T-helper 1 cell treated with Interleukin-12 subunit alpha and Interleukin-12 subunit beta and Interleukin-4 antibody, amounts not matched to agents 30 ng/mL and 1 ng/mL, for 36 hours (primary cell): ENCODE measurements at regions not wholly inside any gene's neighbourhood (a gene's known extent, or its start where the extent isn't known, plus 50 kb on each side); places are given as distances from the start of the nearest gene placed in this dataset.
"Not testable (repeated sequence)": the region's sequence is repeated elsewhere in the genome, so short reads cannot be mapped to it uniquely, and the experiment has no call there.

ENCODE experiments used
- intact Hi-C: fragments of 100-400 bp; cut with micrococcal nuclease; formaldehyde crosslinking; loops from one replicate; pipeline ENCODE4 v1.15.1; 2024

DNA sequence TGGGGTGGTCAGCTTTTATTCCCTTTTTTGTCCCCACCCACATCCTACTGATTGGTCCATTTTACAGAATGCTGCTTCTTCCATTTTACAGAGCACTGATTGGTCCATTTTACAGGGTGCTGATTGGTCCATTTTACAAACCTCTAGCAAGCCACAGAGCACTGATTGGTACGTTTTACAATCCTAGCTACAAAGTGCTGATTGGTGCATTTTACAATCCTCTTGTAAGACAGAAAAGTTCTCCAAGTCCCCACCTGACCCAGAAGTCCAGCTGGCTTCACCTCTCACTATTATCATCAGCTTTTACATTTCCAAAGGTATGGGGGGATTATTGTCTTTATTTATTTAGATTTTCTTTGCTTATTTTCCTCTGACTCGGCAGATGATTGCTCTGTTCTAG is 390.4 kb upstream of the STXBP6 start:
- intact Hi-C loops: not testable (repeated sequence)

DNA sequence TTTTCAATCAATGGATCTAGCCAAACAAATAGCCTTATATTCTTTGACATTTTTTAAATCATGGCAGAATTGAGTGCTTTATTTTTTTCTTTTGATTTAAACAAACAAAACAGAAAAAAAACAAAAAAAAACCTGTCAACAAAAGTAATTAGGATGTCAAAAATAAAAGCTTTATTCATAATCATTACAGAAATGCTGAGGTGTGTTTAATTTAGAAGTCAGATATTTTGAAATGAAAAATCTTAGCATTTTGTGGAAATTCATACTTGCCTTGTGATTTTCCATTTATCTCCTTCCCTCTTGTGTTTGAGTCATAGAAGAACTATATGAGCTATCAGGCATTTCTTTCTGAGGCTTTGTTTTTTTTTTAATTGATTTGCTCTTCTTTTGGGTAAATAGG is 387.0 kb upstream of the STXBP6 start:
- intact Hi-C loops: no loop called here

DNA sequence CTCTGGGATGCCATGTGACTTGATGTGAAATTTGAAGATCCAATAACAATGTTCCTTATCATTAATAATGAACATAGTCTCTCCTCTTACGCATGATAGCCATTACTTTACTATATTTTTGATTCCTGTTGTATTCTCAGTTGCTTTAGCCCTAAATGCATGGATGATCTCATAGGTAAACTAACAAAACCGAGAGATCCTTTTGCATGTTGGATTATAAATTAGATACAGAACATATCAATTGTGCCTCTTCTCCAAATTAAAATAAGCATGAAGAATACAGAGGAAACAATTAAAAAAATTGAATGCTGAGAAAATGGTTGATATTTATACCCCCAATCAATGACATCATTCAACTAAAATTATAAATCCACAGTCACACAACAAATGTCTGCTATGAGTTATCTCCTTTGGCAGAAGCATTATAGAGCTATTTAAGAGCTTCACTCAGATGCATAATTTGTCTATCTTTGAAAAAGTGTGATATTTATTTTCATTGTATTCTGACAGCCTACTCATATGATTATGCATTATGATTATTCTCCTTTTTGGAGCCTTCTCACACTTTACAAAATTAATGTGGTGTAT is 386.4 kb upstream of the STXBP6 start:
- intact Hi-C loops: no loop called here

DNA sequence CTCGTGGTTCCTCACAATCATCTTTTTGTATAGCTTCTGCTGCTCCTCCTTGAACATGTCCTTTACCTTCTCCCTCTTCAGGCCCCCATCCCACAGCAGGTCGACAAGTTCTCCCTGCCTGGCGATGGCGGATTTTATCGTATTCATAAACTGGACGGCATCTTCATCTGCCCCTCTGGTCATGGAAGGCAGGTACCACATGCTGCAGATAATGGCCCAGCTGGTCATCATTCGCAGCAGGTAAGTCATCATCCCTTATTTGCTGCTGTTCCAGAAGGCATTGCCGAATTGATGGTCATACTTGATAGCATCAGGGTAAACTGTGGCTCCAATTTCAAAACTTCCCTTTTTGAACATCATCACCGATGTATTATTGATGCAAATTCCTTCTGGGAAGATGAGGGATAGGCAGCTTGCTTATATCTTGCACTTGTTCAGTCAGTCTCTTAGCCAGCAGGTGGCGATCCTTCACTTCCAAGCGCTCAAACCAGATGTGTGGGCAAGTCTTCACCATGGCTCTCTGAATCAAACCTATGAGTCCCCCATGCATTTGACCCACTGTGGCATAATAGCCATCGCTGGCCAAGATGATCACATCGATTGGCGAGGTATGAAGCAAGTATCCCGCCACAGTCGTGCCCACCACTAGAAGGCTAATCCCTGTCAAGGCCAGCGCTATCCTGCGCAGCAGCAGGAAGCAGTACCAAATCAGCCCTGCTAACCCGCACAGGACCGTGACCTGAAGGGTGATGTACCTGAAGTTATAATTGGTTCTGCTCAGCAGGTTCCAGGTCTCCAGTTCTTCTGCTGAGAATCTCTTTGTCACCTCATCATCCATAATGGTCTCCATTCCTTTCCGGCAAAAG is 381.5 kb upstream of the STXBP6 start:
- intact Hi-C loops: no loop called here

DNA sequence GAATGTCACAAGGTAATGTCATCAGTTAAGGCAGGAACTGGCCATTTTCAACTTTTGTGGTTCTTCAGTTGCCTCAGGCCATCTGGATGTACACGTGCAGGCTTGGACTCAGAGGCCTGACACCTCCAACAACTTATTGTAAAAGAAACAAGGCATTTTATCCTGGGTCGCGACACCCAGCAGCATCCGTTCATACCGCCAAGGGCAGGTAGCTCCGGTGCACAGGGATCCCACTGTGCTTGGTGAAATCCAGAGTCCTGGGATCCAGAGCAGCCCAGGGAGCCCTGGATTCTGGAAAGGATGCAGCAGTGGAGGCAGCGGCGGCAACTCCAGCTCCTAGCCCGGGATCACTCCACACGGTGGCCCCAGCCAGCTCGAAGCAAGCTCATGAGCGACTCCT is 380.9 kb upstream of the STXBP6 start:
- intact Hi-C loops: no loop called here

DNA sequence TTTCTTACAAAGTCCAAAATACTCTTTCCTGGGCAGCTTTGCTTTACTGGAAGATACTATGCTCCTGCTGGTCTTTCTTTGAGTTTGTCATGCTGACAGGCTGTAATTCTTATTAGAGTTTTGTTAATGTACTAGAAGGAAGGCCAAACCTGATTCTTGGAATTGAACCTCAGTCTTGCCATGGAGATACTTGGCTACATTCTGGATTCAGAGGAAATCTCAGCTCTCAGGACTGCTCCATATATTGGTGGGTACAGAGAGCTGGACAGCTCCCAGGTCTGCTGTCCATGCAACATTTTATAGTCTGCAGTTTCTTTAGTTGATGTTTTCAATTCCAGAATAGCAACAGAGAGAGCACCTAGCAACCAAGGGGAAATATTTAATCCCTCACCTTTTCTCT is 363.1 kb upstream of the STXBP6 start:
- intact Hi-C loops: no loop called here

DNA sequence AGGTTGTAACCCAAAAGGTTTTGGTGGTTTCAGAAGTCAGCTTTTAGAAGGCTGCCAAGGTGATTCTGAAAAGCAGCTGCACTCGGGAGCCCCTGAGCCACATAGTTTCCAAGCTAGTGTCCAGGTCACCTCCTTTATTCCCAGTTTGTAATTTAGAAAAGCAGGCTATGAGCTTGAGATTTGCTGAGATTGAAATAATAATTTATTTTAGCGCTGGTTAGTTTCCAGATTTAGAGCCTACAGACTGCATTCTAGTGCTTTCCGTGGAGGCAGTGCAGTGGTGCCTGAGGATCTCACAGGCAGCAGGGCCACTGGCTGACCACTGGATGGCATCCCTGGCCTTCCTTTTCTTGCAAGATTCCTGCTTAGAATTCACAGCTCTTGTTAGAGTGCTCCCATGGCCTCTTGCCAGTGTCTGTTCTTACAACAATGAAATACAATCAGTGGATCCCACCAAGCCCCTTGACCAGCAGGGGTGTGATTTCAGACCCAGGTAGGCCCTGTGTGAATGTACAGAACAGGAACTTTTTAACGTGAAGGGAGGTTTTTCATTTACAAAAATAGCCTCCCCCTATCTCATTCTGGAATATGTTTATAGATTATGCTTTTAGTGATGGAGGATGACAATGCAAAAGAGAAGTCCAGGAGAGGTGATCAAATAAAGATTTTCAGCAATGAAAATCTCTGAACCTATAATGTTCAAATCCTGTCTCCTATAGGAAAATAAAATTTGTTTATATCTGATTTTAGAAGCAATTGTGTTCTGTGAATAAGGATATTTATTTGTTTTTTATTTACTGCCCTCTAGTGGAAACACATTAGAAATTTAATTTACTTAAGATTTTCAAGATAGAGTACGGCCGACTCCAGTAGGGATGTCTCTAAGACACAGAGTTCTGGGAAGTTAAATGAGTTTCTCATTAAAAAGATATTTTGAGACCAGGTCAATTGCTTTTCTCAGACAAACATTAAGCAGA is 362.1 kb upstream of the STXBP6 start:
- intact Hi-C loops: no loop called here

DNA sequence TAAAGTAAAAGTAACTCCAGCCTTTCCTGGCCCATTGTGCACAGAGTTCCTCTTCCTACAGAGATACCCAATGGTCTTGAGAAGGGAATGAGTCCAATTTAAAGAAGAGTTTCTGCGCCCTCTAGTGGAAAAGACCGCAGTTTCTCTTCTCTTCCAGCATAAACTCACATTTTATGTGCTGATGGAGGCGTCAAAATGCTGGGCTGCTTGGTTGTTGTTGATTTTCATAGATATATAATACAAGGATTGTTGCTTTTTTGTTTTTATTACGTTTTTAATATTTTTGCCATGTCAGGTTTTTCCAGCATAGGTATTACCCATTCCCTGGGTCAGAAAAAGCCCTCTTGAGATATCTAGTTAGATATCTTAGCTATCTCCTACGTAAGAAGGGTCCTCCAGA is 356.9 kb upstream of the STXBP6 start:
- intact Hi-C loops: loop anchor here (10.0 kb wide), 1 partner anchor 692 kb away; no protein-coding TSS in a partner anchor

DNA sequence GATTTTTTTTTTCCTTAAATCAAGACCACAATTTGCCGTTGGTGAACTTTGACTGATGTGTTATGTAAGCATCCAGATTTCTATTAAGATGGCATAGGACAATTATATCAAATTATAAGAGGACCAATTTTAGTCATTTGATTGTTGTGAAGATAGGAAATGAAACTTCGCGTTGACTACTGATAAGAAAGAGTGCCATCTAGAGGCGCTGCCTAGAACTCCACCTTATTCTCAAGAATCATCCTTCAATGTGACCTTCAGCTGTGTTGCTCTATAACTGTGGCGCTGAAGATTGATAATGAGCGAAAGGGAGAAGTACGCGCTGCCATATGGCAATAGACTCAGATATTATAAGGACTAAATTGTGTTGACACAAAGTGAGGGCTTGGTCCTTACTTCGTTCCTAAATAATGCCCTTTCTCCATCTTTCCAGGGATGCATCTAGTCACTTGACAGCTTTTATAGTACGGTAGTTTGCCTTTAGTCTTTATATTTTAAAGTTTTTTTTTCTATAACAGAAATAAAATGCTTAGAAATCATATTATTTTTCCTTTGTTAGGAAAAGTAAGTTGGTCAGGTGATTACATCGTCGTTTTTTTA is 350.8 kb upstream of the STXBP6 start:
- intact Hi-C loops: loop anchor here (10.0 kb wide), 1 partner anchor 686 kb away; no protein-coding TSS in a partner anchor

DNA sequence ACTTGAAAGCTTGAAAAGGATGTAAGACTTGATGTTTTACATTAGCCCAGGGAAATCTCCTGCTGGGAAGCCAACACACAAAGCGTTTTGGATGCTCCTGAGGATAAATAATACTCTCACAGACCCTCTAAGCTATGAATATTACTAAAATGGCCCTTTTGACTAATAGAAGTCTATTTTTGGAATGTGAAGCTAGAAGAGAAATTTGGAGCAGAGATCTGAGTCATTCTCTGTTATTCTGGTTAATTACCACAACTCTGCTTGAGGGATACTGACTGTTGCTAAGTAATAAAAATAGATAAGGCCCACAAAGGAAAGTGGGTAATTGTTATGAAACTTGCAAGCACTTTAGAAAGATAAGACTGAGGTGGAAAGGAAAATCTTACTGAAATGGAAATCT is 346.2 kb upstream of the STXBP6 start:
- intact Hi-C loops: no loop called here

DNA sequence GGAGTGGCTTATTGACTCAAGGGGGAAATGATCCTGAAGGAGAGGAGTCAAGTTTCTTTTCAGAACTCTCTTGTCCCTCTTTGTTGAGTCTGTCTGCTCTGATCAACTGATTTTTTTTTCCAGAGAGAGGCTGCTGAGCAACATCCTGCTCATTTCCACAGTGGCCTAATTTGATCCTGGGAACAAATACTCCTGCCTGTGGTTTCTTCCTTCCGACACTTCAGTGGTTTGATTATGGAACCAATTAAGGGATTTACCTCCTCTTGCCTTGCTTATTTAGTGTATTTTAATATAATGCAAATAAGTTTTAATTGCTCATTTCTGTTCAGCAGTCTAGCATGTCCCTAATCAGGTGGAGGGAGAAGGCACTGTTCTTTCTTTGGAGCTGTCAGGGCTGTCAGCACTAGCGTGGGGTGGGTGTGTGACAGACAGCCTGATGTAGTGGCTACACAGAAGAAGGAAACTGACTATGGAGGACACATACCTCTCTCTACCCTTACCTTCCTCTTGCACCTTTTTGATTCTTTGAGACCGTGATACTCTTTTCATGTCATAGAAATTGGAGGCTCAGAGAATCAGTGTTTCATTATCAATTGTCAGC is 344.9 kb upstream of the STXBP6 start:
- intact Hi-C loops: no loop called here

DNA sequence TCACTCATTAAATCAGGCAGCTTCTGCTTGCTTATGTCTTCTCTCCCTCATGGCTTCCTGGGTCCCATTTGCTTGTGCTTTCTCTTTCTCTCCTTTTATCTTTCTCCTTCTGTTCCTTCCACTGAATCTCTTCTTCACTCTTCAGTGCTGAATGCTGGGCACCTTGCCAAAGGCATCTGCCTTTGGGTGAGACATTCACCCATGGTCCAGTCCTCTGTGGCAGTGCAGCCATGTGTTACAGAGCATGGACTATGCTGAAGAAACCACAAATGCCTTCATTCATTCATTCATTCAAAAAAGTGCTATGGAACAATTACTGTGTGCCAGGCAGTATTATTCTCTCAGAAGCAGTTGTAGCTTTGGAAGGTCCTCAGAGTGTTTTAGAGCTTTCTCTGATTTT is 344.4 kb upstream of the STXBP6 start:
- intact Hi-C loops: no loop called here

DNA sequence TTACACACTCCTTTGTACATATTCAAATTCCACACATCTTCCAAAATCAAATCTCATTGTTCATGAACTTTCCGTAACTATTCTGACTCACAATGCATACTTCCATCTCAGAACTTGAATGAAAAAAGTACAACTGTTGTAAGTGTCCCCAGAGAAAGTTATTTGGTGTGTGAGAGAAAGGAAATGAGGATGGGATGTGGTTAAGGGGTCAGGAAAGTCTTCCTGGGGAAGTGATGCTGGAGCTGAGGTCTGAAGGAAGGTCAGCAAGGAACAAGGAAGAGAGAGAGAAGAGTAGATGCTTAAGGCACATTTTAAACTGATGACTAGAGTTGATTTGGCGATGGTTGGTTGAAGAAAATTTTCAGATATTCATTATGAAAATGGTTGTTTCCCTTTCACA is 340.0 kb upstream of the STXBP6 start:
- intact Hi-C loops: no loop called here

DNA sequence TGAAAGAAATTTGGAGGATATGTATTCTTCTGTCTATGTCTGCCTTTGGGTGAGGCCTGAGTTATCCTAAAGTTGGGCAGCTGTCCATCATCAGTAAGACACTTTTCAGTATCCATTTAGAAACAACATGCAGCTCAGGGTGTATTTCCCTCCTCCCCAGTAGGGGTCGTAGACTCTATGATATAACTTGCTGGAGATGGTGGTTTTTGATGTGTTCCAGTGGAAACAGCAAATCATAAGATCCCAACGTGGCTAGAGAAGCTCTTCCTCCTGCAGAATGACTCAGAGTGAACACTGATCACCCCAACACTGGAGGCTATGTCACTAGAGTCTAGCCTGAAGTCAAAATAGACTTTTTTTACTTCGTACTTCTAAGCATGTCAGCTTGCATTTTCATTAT is 331.6 kb upstream of the STXBP6 start:
- intact Hi-C loops: no loop called here

DNA sequence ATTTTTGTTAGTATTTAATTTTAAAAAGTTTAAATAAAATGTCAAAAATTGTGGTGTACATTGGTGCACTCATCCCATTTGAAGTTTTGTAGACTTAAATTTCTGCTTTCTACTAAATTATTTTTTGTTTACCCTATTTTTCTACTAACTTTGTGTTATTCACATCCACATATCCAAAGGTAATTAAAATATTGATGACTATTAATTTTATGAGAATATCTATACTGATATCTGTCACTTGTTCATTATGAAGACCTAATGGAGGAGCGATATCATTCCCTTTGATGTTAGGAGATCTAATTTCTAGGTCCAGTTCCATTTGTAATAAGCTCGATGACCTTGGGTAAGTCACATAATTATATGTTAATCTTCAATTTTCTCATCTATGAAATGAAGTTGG is 325.7 kb upstream of the STXBP6 start:
- intact Hi-C loops: no loop called here

DNA sequence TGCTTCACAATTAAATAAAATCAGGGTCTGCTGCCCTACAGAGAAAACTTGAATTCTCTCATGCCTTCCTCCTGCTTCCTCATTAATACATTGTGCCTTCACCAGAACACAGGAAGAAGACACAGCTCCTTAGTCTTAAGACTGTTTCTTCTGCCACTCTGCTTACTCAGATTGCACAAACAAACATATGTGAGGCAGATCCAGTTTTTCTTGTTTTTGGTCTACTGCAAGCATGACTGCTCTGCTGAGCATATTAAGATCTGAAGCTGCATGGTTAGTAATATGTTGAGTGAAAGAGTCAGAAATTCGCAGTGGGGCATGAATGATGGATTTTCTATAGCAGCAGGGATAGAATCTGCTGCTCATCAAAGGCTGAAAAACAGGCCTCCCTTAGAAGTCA is 321.1 kb upstream of the STXBP6 start:
- intact Hi-C loops: no loop called here

DNA sequence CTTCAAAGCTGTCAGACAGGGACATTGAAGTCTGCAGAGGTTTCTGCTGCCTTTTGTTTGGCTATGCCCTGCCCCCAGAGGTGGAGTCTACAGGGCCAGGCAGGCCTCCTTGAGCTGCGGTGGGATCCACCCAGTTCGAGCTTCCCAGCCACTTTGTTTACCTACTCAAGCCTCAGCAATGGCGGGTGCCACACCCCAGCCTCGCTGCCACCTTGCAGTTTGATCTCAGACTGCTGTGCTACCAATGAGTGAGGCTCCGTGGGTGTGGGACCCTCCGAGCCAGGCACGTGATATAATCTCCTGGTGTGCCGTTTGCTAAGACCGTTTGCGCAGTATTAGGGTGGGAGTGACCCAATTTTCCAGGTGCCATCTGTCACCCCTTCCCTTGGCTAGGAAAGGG is 320.1 kb upstream of the STXBP6 start:
- intact Hi-C loops: not testable (repeated sequence)

DNA sequence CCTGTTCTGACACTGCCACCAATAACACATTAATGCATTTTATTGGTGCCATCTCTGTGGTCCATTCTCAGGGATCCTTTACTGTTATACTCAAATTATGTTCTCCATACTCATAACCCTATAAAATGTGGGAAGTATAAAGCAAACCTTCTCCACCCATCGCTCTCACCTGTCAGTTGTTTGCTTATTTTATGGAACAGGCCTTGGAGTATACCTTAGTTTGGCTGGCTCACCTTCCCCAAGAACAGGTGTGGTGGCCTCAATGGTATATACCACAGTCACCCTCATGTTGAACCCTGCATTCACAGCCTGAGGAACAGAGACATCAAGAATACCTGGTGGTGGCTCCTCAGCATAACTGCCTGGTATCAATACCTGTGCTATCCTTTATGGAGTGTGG is 308.4 kb upstream of the STXBP6 start:
- intact Hi-C loops: no loop called here

DNA sequence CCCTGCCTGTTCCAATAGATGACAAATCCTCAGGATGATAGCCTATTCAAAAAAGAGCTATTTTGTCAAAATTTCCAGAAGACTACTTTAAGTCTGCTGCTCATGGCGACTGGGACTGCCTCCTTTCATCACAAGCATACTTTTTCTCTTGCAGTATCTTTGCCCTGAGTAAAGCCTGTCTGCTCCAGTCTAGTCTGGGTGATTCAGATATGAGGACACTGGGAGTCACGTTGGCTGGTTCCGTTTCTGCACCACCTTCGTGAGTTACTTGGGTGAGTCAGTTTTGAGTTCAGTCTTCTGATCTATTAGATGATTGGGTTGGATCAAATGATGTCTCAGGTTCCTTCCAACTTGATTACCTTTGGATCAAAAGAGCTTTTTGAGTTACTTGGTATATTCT is 301.3 kb upstream of the STXBP6 start:
- intact Hi-C loops: no loop called here

DNA sequence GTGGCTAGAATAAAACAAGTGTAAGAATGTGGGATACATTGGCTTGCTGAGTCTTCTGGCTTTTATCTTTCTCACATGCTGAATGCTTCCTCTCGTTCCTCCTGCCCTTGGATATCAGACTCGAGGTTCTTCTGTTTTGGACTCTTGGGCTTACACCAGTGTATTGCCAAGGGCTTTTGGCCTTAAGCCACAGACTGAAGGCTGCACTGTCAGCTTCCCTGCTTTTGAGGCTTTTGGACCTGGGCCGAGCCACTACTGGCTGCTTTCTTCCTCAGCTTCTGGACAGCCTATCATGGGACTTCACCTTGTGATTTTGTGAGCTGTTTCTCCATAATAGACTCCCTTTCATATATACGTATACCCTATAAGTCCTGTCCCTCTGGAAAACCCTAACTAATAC is 300.9 kb upstream of the STXBP6 start:
- intact Hi-C loops: no loop called here

DNA sequence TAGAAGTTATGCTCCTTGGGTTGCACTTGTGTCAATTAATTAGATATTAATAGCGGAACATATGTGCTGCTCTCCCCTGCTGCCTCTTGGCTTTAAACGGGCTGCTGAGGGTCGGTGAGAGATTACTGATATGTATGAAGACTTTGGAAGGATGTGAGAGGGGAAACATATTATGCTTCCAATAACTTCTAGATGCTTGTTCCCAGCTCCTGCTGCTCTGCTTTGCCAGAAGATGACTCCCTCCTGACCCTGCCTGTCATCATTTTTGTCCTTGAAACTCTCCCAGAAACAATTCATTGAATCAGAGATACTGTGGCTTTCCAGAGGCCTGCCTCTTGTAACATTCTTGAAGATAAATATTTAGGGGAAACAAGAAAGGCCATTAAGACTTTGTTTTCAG is 300.1 kb upstream of the STXBP6 start:
- intact Hi-C loops: no loop called here
